Stomach smooth muscle (tissue), 2 donors: ENCODE measurements at regions not wholly inside any gene's neighbourhood (a gene's known extent, or its start where the extent isn't known, plus 50 kb on each side); places are given as distances from the start of the nearest gene placed in this dataset.
A peak's percentile ranks its signal among the peaks of the same experiment; 100 is the strongest.

Experiments used
- H3K27ac ChIP-seq: one replicate; pipeline ENCODE4 v1.7.0; 2013; ENCODE audit warnings: mild to moderate bottlenecking, low read length, inconsistent platforms
- H3K27me3 ChIP-seq, 2 donors: one replicate each; pipeline ENCODE4 v1.7.0; 2013; ENCODE audit warnings: low read length in 2 of 2; ENCODE audit not compliant: insufficient read depth in 2 of 2, control insufficient read depth in 1 of 2
- H3K36me3 ChIP-seq, 2 donors: one replicate each; pipeline ENCODE4 v1.7.0; 2013; ENCODE audit warnings: low read length in 2 of 2; ENCODE audit not compliant: control insufficient read depth in 2 of 2, insufficient read depth in 2 of 2
- H3K4me1 ChIP-seq: one replicate; pipeline ENCODE4 v1.7.0; 2013; ENCODE audit warnings: low read length; ENCODE audit not compliant: control insufficient read depth, insufficient read depth
- H3K4me3 ChIP-seq, 2 donors: one replicate each; pipeline ENCODE4 v1.7.0; 2013; ENCODE audit warnings: low read length in 2 of 2
- H3K9ac ChIP-seq, 2 donors: one replicate each; pipeline ENCODE4 v1.7.0; 2013; ENCODE audit warnings: low read length in 2 of 2, mild to moderate bottlenecking in 1 of 2
- H3K9me3 ChIP-seq, 2 donors: one replicate each; pipeline ENCODE4 v1.7.0; 2013; ENCODE audit warnings: low read length in 2 of 2; ENCODE audit not compliant: control insufficient read depth in 2 of 2
- donor health status: healthy.
- donor health status: Pancreatic carcinoma.

- Histone ChIP-seq H3K27me3 (no peaks in the 10 kb centered on the region), H3K36me3 (no peaks in the 10 kb centered on the region), H3K4me1 (no peaks in the 10 kb centered on the region), H3K9ac (no peak overlapping the region), H3K9me3 (no peaks in the 10 kb centered on the region), H3K4me3 (no peak overlapping the region), H3K27ac (no peak overlapping the region)
These were observed 70.1 kb upstream of the STARD4 start for GRCh38 chr5:111582451-111582850.

DNA sequence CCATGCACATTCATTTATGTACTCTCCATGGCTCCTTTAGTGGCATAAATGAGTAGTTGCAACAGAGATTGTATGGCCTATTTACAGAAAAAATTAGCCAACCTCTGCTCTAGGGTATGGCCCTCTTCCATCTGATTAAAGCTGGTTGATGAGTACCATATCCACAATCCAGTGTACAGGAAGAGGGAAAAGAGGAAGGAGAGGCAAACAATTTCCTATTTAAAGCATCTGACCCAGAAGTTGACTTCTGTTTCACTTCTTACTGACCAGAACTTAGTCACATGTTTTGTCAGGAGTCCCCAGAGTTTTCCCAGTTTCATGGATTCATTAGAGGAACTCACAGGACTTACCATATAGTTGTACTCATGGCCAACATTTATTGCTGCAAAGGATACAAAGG lies 68.6 kb upstream of the STARD4 start:
- no peak overlapping the region for H3K27ac ChIP-seq
- H3K27me3 ChIP-seq, result no peaks in the 10 kb centered on the region
- no peaks in the 10 kb centered on the region for H3K9me3 ChIP-seq
- no peak overlapping the region for H3K9ac ChIP-seq
- H3K4me1 ChIP-seq, result no peaks in the 10 kb centered on the region
- no peak overlapping the region for H3K4me3 ChIP-seq
- no peaks in the 10 kb centered on the region for H3K36me3 ChIP-seq

GRCh38 chr5:111574311-111574710 lies 62.0 kb upstream of the STARD4 start:
- no peak overlapping the region for H3K4me3 ChIP-seq
- no peaks in the 10 kb centered on the region for H3K4me1 ChIP-seq
- H3K27ac ChIP-seq, result no peak overlapping the region
- H3K9me3 ChIP-seq, result no peaks in the 10 kb centered on the region
- H3K27me3 ChIP-seq, result no peaks in the 10 kb centered on the region
- no peak overlapping the region for H3K9ac ChIP-seq
- no peaks in the 10 kb centered on the region for H3K36me3 ChIP-seq

DNA sequence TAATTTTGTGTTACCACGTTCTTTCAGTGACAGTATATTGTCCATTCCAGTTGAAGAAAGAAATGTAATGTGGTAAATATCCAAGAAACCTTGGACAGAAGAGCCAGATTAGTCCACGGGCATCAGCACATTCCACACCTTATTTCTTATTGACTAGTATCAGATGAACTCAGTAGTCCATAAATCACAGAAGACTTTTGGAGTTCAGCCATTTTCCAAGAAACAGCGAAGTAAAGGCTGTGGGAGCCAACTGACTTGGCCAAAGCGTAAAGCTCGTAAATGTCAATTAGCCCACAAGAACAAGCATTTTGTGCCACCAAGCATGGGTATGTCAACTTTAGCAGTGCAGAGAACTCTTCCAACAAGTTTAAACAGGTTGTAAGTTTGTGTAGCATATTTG lies 60.2 kb upstream of the STARD4 start:
- Histone ChIP-seq H3K27ac (no peak overlapping the region), H3K9me3 (no peaks in the 10 kb centered on the region), H3K4me1 (no peaks in the 10 kb centered on the region), H3K9ac (no peak overlapping the region), H3K4me3 (no peak overlapping the region), H3K27me3 (no peaks in the 10 kb centered on the region), H3K36me3 (no peaks in the 10 kb centered on the region)

DNA sequence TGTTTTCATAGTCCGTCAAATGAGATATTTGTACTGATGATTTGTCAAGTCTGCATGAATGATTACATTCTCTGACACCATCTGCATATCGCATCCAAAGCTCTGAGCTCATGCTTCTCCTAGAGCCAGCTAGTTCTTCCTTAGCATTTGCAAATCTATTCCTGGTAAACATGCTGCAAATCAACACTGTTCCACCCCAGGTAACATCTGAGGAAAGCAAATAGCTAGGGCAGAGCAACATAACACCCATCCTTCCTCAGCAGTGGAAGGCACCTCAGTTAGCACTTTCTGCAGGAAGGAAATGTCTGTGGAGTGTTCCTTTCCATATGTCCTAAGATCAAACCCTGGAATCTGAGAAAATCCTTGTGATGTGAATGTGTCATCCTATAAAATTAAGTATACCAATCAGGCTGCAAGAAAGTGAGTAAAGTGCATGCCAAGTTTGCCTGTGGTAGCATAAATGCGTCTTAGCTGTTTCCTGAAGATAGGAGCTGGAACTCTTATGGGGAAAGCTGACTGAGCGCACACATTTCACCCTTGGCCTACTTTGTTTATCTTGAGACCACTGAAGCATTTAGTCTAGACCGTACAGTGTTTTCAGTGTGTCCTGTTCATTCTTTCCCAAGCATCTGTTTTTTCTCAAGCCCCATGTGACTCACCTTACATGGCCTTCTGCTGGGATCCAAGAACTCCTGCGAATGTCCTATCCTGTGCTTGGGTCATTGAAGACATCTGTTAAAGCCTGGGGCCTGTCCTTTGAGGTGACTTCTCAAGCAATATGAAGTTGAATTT lies 50.9 kb upstream of the STARD4 start:
- H3K9me3 ChIP-seq, result no peaks in the 10 kb centered on the region
- no peak overlapping the region for H3K9ac ChIP-seq
- H3K4me3 ChIP-seq, result no peak overlapping the region
- no peaks in the 10 kb centered on the region for H3K36me3 ChIP-seq
- peak overlapping the region; percentile 37 for H3K27ac ChIP-seq
- H3K4me1 ChIP-seq, result peaks cover 15% of the 10 kb centered on the region
- no peaks in the 10 kb centered on the region for H3K27me3 ChIP-seq

GRCh38 chr5:111562561-111562960 lies 50.2 kb upstream of the STARD4 start:
- no peak overlapping the region for H3K9ac ChIP-seq
- no peak overlapping the region for H3K4me3 ChIP-seq
- no peak overlapping the region for H3K27ac ChIP-seq
- no peaks in the 10 kb centered on the region for H3K36me3 ChIP-seq
- H3K27me3 ChIP-seq, result no peaks in the 10 kb centered on the region
- no peaks in the 10 kb centered on the region for H3K9me3 ChIP-seq
- H3K4me1 ChIP-seq, result peaks cover 15% of the 10 kb centered on the region
